ENCODE measurements at regions not wholly inside any gene's neighbourhood (a gene's known extent, or its start where the extent isn't known, plus 50 kb on each side); places are given as distances from the start of the nearest gene placed in this dataset.

- TF ChIP-seq ARNTL (CRISPR knock-in tag; IDR thresholded peaks at IDR 0.05; ENCODE audit: borderline replicate concordance, low read depth) (no peak), TOX (CRISPR knock-in tag; IDR thresholded peaks at IDR 0.05; ENCODE audit: borderline replicate concordance) (no peak), ESRRG (CRISPR knock-in tag; IDR thresholded peaks at IDR 0.05) (no peak)
These were observed 309.2 kb upstream of the TCF4 start for GRCh38 chr18:55897091-55897689.

Data from SK-N-SH treated with all-trans-retinoic acid at 6 μM for 48 hours (cell line).